NCI-H2081 (cell line): ENCODE measurements at regions not wholly inside any gene's neighbourhood (a gene's known extent, or its start where the extent isn't known, plus 50 kb on each side); places are given as distances from the start of the nearest gene placed in this dataset.
A peak's percentile ranks its signal among the peaks of the same experiment; 100 is the strongest.
"Not testable (repeated sequence)": the region's sequence is repeated elsewhere in the genome, so short reads cannot be mapped to it uniquely, and the experiment has no call there.

Experiments
- DNase-seq, 2 experiments: peaks; one replicate each; lab custom pipeline; 2025; lab: John Stamatoyannopoulos, UW

GRCh38 chr10:2627969-2628368 is 439.4 kb upstream of the PFKP start:
- no peak for DNase-seq

GRCh38 chr10:2625094-2625493 is 442.3 kb upstream of the PFKP start:
- DNase-seq: no peak

DNA sequence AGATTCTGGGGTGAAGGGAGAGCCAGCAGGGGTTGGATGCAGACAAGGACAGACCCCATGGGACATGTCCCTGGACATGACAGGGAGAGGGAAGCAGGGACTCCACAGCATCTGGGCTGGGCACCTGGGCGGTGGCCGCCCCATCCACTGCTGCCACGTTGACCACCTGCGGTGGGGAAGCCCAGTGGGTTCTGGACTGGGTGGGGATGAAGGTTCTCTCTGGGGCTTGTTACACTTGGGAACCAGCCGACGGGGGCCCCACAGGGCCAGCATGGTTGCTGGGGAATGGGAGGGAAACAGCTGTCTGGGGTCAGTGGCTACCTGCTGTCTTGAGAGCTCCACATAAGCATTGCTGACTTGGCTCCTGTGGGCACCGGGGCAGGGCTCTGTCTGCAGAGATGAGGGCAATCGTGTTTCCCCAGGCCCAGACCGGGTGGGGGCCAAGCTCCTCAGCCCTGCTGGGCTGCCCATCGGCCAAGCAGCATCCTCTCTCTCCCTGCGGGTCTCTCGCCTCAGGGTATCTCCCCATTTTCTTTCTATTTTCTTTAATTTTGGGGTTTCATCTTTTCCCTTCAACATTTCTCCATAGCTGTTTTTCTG is 443.6 kb upstream of the PFKP start:
- no peak for DNase-seq

DNA sequence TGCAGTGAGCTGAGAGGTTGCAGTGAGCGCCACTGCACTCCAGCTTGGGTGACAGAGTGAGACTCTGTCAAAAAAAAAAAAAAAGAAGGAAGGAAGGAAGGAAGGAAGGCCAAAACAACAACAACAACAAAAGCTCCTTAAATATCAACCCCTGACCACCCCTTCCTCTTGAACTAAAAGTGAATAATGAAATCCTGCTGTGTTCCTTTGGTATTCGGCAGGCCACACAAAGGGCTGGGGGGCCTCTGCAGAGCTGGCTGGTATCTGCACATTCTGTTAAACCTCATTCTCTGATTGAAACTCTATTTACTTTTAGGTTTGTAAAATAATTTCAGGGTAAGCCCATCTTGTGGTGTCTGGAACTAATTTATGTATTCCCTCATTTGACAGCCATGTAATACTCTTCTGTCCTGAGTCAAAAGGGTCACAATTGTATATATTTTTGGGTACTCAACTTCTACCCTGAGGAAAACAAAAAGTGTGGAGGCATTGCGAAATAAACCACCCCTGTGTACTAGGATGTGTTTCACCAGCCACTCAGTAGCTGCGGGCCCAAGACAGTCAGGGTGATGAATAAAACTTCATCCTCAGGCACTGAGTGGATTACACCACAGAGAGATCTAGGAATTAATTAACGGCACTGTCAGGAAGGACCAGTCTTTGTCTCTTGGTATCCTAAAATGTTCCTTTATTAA is 446.4 kb upstream of the PFKP start:
- DNase-seq: no peak

- peak in 1 of 2 experiments; percentile 42 for DNase-seq
Measured at GRCh38 chr10:2619916-2620315, 447.4 kb upstream of the PFKP start.

GRCh38 chr10:2619472-2619871 is 447.9 kb upstream of the PFKP start:
- DNase-seq: peak; percentile 44 to 83

GRCh38 chr10:2618690-2619089 is 448.7 kb upstream of the PFKP start:
- DNase-seq: peak; percentile 40 to 87

- DNase-seq: no peak
Measured at GRCh38 chr10:2616215-2616614, 451.1 kb upstream of the PFKP start.

DNA sequence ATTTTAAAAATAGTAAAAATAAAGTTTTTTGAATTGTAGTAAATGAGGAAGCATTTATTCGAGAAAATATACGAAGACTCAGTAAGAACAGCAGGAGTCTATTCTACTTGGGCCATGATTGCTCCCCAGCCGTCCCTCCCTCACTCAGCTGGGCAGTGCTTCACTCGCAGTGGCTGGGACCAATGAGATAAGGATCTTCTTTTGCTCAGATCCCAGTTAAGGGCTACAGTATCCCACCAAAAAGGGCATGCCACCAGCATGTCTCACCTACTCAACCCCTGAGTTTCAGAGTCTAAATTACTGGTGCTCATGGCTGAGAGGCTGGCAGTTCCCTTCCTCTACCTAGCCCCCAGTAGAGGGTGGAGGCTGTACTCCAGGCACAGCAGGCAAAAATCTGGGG is 455.7 kb upstream of the PFKP start:
- DNase-seq: no peak

- peak in 1 of 2 experiments; percentile 38 for DNase-seq
Measured at GRCh38 chr10:2610946-2611345, 456.4 kb upstream of the PFKP start.

- DNase-seq: no peak
Measured at GRCh38 chr10:2604891-2605290, 462.5 kb upstream of the PFKP start.

DNA sequence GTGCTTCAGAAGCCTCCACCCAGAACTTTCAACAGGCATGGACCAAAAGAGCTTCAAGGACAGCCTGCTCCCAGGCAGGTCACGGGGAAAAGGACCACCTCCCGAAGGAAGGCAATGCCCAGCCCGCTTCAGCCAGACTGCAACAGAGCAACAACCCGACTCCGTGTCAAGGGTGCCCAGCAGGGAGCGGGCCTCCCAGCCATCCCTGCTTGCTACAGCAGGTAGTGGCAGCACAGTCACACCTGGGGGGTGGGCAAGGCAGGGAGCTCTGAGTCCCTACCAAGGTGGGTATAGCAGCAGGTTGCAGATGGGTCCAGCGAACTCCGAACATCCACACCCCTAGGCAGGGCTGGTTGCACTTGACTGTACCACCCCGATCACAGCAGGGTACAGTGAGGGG is 467.8 kb upstream of the PFKP start:
- DNase-seq: no peak

DNA sequence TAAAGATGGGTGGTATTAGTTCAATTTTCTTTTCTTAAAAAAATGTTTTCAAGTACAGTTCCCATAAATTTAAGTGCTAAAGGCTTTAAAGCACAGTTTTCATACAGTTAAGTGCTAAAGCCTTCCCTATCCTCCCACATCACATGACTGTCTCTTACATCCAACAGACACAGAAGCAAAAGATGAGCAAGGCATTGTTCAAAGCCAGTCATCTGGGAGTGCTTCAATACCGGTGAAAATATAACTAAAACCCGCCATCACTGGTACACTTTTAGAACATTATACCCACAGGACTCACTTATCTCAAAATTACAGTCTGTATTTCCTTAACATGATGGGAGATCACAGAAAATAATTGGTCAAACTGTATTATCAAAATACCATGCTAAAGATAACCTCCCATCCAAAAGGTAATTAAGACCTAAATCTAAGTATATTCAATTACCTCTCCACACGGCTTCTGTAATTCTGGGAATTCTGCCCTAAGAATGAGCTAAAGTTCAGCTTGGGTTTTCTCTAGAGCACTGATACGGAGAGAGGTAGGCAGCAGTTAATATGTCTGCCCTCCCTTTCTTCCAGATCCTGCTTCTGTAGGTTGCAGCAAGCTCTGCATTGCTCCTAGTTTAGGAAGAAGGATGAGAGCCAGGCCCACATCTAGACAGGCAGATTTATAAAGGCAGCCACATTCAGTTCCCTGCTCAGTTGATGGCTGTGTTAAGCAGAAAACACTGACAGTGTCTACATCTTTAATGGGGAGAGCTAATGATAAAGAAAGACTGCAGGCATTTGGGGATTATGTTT is 474.8 kb upstream of the PFKP start:
- DNase-seq: no peak

DNA sequence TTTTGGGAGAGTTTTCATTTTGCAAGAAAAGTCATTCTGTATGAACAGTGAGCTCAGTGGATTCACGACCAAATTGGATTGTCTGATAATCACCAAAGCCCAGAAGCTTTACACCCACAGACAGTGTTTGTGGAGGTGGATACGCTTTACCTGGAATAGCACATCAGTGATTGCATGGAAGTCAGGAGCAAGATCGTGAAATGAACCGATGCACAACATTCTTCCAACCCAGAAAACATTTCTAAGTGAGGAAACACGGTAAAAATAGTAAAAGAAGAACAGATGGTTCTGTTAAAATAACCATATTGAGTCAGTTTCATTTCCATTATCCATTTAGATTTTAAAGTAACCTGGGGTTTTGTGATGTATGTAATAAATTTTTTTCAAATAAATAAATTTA is 478.2 kb upstream of the PFKP start:
- no peak for DNase-seq

DNA sequence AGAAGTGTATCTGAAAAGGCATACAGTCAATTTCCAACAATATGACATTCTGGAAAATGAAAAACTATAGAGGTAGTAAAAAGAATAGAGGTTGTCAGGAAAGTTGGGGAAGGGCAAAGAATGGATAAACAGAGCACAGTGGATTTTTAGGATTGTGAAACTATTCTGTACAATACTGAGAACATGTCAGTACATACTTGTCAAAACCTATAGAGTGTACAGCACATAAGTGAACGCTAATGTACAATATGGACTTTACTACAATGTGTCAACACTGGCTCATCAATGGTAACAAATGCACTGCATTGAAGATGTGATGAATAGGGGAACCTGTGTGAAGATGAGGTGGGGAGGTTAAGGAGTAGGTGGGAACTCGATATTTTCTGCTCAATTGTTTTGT is 483.0 kb upstream of the PFKP start:
- no peak for DNase-seq

- DNase-seq: no peak
Measured at GRCh38 chr10:2576892-2577291, 490.5 kb upstream of the PFKP start.

DNA sequence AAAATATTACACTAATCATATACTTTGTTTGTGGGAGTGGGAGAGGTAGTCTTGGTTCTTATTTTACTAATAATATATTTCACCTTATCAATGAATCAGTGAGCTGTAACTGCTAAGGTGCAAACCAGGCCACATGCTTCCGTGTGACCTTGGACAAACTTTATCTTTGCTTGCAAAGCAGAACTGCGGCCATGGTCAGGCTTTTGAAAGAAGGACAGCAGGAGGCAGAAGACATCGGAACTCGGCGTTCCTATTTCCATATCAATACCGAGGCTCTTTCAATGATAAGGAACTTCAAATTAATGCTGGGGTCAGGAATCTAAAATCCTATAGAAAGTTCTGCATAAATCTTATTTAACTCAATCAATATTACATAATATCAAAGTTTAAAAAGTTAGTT is 491.9 kb upstream of the PFKP start:
- no peak for DNase-seq

DNA sequence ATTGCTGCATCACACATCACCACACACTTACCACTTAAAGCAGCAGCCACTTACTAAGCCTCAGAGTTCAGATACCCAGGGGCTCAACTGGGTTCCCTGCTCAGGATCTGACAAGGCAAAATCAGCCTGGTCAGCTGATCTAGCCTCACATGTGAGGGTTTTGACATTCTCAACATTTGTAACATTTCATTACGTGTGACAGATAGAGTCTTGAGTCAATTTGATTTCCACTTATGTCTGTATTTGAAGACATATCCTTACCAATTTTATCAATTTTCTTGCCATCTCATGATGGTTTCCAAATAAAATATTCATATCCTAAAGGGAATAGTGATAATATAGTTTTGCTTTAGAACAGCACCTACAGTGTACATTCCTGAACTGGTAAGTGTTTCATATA is 494.7 kb upstream of the PFKP start:
- no peak for DNase-seq

DNA sequence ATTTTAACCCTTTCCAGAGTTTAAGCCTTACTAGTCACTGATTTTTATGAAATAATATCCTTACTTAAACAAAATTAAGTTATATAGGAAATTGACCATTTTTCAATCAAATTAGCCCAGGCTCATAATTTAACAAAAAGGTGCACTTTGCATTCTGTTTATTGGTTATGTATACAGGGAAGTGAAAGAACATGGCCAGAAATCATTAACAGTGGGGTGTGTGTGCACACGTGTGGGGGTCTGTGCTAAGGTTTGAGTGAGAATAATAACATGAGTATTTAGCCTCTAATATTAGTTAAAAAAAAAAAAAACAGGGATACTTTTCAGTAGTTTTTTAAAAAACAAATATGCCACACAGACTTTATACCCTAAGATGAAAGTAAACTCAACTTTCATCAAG is 510.5 kb upstream of the PFKP start:
- no peak for DNase-seq

GRCh38 chr10:2548071-2548470 is 519.3 kb upstream of the PFKP start:
- DNase-seq: no peak

DNA sequence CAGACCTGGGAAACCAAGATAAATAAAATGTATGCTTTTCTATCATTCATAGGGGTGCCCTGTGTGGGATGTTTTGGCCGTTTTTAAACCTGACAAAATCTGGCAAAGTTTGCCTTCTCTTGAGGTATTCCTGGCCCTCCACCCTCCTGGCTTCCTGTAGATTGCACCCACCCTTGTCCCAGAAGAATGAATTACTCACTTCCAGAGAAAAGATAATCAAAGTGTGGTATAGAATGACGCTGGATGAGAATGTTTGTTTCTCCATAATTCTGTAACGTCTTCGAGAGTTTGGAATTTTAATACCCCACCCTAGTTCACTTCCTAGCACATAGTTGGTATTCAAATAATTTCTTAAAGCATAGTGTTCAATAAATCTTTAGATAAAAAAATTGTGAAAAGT is 519.7 kb upstream of the PFKP start:
- DNase-seq: no peak

GRCh38 chr10:2546894-2547293 is 520.5 kb upstream of the PFKP start:
- not testable (repeated sequence) for DNase-seq

DNA sequence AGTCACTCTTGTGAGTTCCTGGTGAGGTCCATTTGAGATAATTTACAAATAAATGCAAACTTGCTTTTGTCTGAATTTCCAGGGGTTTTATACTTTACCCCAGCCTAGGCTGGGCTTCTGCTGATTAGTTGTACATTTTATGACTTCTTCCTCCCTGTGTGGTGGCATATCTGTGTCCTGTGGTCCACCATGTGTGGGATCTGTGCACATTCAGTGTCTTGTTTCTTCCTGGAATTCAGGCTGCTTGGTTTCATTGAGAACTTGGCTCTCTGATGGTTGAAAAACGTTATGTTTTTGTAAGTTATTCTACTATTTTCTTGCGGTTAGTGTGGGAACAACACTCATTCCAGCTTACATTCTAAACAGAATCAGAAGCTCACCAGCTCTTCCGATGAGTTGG is 523.4 kb upstream of the PFKP start:
- DNase-seq: no peak
